DOHH2 (cell line): ENCODE measurements at regions not wholly inside any gene's neighbourhood (a gene's known extent, or its start where the extent isn't known, plus 50 kb on each side); places are given as distances from the start of the nearest gene placed in this dataset.

Experiments
- EZH2phosphoT487 ChIP-seq: fragments of 200-600 bp; sonication (generic); IDR thresholded peaks from 2 replicates; pipeline ENCODE4 v1.6.1; 2017; ENCODE audit warnings: borderline replicate concordance, mild to moderate bottlenecking, antibody characterized with exemption, low read length, moderate library complexity, mixed read lengths
- TF ChIP-seq, protein P1 (sequence below): fragments of 200-600 bp; sonication (generic); IDR thresholded peaks from one replicate; pipeline ENCODE4 v1.5.1; 2014; ENCODE audit warnings: antibody characterized with exemption, mild to moderate bottlenecking, low read depth, low read length; ENCODE audit not compliant: poor library complexity, severe bottlenecking

DNA sequence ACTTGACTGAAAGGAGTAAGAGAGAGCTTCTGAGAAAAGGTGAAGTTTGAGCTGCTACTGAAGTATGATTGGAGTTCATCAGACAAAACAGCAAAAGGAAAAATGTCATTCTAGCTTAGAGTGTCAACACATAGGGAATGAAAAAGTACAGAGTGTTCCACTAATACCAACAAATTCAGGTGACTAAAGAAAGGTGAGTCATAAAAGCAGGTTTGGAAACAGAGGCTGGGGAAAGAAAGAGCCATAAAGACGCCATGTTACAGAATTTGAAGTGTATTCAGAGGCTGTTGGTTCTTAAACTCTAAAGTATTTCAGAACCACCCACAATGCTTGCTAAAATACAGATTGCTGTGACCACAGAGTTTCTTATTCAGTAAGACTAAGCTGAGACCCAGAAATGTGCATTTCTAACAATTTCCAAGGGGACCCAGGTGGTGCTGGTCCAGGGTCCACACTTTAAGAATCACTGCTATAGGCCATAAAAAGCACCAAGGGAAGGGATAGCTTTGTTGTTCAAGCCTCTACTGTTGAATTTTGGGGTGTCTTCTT lies 143.1 kb downstream of the ELAPOR2 start:
- TF ChIP-seq, protein P1, sequence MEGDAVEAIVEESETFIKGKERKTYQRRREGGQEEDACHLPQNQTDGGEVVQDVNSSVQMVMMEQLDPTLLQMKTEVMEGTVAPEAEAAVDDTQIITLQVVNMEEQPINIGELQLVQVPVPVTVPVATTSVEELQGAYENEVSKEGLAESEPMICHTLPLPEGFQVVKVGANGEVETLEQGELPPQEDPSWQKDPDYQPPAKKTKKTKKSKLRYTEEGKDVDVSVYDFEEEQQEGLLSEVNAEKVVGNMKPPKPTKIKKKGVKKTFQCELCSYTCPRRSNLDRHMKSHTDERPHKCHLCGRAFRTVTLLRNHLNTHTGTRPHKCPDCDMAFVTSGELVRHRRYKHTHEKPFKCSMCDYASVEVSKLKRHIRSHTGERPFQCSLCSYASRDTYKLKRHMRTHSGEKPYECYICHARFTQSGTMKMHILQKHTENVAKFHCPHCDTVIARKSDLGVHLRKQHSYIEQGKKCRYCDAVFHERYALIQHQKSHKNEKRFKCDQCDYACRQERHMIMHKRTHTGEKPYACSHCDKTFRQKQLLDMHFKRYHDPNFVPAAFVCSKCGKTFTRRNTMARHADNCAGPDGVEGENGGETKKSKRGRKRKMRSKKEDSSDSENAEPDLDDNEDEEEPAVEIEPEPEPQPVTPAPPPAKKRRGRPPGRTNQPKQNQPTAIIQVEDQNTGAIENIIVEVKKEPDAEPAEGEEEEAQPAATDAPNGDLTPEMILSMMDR, result no peak
- no peak for TF ChIP-seq EZH2phosphoT487
